ENCODE measurements at regions not wholly inside any gene's neighbourhood (a gene's known extent, or its start where the extent isn't known, plus 50 kb on each side); places are given as distances from the start of the nearest gene placed in this dataset.
"Not testable (repeated sequence)": the region's sequence is repeated elsewhere in the genome, so short reads cannot be mapped to it uniquely, and the experiment has no call there.

- WGBS: no CpG with 5 or more reads among the region's 2 CpGs
- H3K9me3 ChIP-seq; DNase-seq (ENCODE audit: low spot score); H3K4me3 ChIP-seq; intact Hi-C loops (cut with DNase I); H3K27me3 ChIP-seq (replicated peaks; ENCODE audit: insufficient read depth); H3K36me3 ChIP-seq; H3K4me1 ChIP-seq (replicated peaks); H3K27ac ChIP-seq: not testable (repeated sequence)
Measured at GRCh38 chr17:20687584-20687983, 108.1 kb downstream of the CDRT15L2 start.

GRCh38 chr17:20689170-20689749, 109.7 kb downstream of the CDRT15L2 start:
- H3K36me3 ChIP-seq; H3K27me3 ChIP-seq (replicated peaks; ENCODE audit: insufficient read depth); intact Hi-C loops (cut with DNase I); H3K4me1 ChIP-seq (replicated peaks); H3K4me3 ChIP-seq; H3K27ac ChIP-seq; DNase-seq (ENCODE audit: low spot score); H3K9me3 ChIP-seq: not testable (repeated sequence)
- 61% methylated on average over 10 of the region's 10 CpGs for WGBS

DNA sequence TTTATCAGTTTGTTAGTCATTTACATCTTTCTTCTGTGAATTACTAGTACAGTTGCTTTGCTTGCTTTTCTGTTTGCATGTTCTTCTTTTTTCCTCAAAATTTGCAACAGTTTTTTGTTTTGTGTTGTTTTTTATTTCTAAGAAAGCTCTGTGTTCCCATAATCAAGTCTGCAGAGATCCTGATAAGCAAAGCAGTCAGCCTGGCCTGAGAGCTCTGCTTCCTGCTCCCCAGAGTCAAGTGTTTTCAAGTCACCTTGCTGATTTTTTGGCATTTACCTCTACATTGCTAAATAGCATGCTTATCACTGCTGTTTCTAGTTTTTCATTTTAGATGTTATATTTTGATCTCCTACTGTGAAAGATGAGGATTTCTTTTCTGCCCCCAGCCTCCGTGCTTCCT, 113.2 kb downstream of the CDRT15L2 start:
- H3K36me3 ChIP-seq; H3K9me3 ChIP-seq; H3K4me1 ChIP-seq (replicated peaks); DNase-seq (ENCODE audit: low spot score); H3K27ac ChIP-seq; intact Hi-C loops (cut with DNase I); H3K4me3 ChIP-seq; H3K27me3 ChIP-seq (replicated peaks; ENCODE audit: insufficient read depth): not testable (repeated sequence)
- WGBS: 47% methylated on average over 1 of the region's 1 CpG

DNA sequence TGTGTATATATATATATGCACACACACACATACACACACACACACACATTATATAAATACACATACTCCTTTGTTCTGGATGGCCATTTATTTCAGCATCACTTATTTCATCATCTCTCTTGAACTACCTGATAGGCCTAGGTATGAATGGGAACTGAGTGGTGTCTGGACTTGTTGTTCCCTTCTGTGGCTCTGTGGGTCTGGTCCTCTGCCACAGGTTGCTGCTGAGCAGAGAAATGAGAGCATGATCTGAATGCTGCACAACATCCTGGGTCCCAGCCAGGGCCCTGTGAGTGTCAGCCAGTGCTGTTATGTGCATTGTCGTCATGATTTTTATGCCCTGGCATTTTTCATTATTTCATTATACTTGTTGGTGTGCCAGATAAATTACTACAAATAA, 116.3 kb downstream of the CDRT15L2 start:
- H3K4me3 ChIP-seq; H3K27ac ChIP-seq; H3K9me3 ChIP-seq; H3K27me3 ChIP-seq (replicated peaks; ENCODE audit: insufficient read depth); DNase-seq (ENCODE audit: low spot score); intact Hi-C loops (cut with DNase I); H3K36me3 ChIP-seq; H3K4me1 ChIP-seq (replicated peaks): not testable (repeated sequence)
- 34% methylated on average over 1 of the region's 1 CpG for WGBS

DNA sequence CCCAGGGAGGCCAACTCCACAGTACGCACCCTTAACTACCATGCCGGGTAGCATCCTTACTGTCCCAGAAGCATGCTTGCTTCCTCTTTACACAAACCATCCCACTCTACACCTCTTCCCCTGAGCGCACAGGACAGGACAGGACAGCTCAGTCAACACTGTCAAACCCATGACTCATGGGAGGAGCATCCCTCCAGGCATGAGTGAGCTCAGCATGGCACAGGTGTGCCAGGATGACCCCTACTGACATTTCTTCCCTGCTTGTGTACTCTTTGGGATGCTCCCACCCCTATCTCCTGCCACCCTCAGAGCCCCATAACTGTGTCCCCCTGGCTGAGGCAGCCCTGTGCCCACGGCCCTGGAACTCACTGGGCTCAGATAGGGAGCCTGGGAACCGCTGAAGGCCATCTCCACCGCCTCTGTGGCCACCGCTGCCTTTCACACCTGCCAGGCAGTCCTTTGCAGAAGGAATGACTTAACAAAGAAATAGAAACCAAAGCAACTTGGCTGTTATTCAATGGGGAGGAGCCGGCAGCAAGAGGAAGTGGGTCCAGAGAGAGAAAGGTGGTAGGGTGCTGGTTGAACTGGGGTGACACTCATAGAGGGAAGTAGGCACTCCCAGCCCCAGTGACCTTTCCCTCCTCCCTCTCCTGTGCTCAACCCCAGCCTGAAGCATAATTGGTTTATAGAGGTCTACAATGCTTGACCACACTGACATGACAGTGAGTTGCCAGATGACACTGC, 119.1 kb downstream of the CDRT15L2 start:
- H3K27ac ChIP-seq; H3K4me3 ChIP-seq; H3K9me3 ChIP-seq; H3K4me1 ChIP-seq (replicated peaks); intact Hi-C loops (cut with DNase I); H3K36me3 ChIP-seq; DNase-seq (ENCODE audit: low spot score); H3K27me3 ChIP-seq (replicated peaks; ENCODE audit: insufficient read depth): not testable (repeated sequence)
- 46% methylated on average over 8 of the region's 8 CpGs for WGBS

DNA sequence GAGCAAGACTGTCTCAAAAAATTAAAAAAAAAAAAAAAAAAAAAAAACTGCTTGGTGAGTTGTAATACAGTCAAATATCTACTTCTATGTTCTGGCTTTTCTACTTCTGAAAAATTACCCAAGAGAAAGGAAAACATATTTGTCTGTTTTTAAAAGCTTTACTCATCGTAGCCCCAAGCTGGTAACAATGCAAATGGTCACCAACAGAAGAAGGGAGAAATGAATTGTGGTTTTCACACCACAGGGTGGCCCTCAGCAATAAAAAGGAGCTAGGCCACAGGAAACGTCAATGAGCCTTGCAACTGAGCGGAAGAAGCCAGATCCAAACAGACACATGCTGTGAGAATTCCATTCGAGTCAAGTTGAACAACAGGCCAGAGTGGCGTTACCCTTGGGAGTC, 121.0 kb downstream of the CDRT15L2 start:
- 57% methylated on average over 5 of the region's 5 CpGs for WGBS
- H3K4me1 ChIP-seq (replicated peaks); H3K4me3 ChIP-seq; H3K27ac ChIP-seq; H3K27me3 ChIP-seq (replicated peaks; ENCODE audit: insufficient read depth); H3K36me3 ChIP-seq; H3K9me3 ChIP-seq; intact Hi-C loops (cut with DNase I); DNase-seq (ENCODE audit: low spot score): not testable (repeated sequence)

- H3K4me3 ChIP-seq; H3K9me3 ChIP-seq; H3K27ac ChIP-seq; H3K36me3 ChIP-seq; intact Hi-C loops (cut with DNase I); H3K4me1 ChIP-seq (replicated peaks); DNase-seq (ENCODE audit: low spot score); H3K27me3 ChIP-seq (replicated peaks; ENCODE audit: insufficient read depth): not testable (repeated sequence)
- WGBS: 81% methylated on average over 5 of the region's 5 CpGs
Measured at GRCh38 chr17:20701366-20701765, 121.8 kb downstream of the CDRT15L2 start.

GRCh38 chr17:20702692-20703091, 123.2 kb downstream of the CDRT15L2 start:
- no peak for DNase-seq (ENCODE audit: low spot score)

More at GRCh38 chr17:20702692-20703091, 123.2 kb downstream of the CDRT15L2 start:
- TF ChIP-seq POLR2AphosphoS5 (IDR thresholded peaks at IDR 0.05) (no peak), POLR2A (IDR thresholded peaks at IDR 0.05) (no peak), CTCF (IDR thresholded peaks at IDR 0.05) (no peak)
- H3K4me3 ChIP-seq: no peak overlapping the region
- no peak overlapping the region for H3K27ac ChIP-seq
- H3K27me3 ChIP-seq (replicated peaks; ENCODE audit: insufficient read depth): no peaks in the 10 kb centered on the region
- H3K36me3 ChIP-seq: no peaks in the 10 kb centered on the region
- WGBS: 91% methylated on average over 4 of the region's 4 CpGs
- H3K9me3 ChIP-seq: no peaks in the 10 kb centered on the region
- intact Hi-C loops (cut with DNase I): no loop called here
- H3K4me1 ChIP-seq (replicated peaks): no peaks in the 10 kb centered on the region

Measured in prostate gland (tissue), 2 donors.